ENCODE measurements at regions not wholly inside any gene's neighbourhood (a gene's known extent, or its start where the extent isn't known, plus 50 kb on each side); places are given as distances from the start of the nearest gene placed in this dataset.
A peak's percentile ranks its signal among the peaks of the same experiment; 100 is the strongest.

DNA sequence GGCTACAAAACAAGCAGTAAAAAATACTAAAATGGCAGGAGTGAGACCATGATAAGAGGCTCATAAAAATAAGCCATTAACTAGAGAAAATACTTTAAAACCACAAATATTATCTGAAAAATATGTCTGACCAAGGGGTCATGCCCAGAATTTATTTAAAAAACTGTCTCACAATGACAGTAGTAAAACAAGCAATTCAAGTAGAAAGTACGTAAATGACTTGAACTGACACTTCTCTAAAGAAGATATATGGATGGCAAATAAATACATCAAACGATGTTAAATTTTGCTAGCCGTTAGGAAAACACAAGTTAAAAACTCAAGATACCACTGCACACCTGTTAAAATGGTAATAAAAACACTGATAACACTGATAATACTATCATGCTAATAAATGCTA is 353.9 kb upstream of the GRAMD2B start:
- peak; percentile 20 for DNase-seq (ENCODE audit: low read depth)

DNA sequence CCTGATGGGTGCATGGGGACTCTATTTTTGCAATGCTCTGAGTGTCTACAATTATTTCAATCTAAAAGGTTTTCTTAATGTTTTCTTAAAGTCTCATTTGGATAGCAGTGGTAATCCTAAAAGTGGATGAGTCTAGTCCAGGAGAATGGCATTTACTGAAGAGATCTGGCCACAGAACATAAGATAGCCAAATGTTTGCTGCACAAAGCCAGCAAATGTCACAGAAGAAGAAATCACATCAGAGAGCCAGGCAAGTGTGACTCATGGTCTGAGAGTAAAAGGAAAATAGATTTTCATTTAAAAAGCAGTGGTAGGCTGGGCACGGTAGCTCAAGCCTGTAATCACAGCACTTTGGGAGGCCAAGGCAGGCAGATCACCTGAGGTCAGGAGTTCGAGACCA is 352.7 kb upstream of the GRAMD2B start:
- TF ChIP-seq, protein P1, sequence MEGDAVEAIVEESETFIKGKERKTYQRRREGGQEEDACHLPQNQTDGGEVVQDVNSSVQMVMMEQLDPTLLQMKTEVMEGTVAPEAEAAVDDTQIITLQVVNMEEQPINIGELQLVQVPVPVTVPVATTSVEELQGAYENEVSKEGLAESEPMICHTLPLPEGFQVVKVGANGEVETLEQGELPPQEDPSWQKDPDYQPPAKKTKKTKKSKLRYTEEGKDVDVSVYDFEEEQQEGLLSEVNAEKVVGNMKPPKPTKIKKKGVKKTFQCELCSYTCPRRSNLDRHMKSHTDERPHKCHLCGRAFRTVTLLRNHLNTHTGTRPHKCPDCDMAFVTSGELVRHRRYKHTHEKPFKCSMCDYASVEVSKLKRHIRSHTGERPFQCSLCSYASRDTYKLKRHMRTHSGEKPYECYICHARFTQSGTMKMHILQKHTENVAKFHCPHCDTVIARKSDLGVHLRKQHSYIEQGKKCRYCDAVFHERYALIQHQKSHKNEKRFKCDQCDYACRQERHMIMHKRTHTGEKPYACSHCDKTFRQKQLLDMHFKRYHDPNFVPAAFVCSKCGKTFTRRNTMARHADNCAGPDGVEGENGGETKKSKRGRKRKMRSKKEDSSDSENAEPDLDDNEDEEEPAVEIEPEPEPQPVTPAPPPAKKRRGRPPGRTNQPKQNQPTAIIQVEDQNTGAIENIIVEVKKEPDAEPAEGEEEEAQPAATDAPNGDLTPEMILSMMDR (IDR thresholded peaks at IDR 0.05; ENCODE audit: insufficient read depth, low read depth, low read length) = no peak
- no peak for DNase-seq (ENCODE audit: low read depth)
- no peak overlapping the region for H3K4me3 ChIP-seq (ENCODE audit: low read depth, low read length)

More for the DNA sequence above, 353.9 kb upstream of the GRAMD2B start:
- TF ChIP-seq, protein P1 (IDR thresholded peaks at IDR 0.05; ENCODE audit: insufficient read depth, low read depth, low read length) = no peak
- H3K4me3 ChIP-seq (ENCODE audit: low read depth, low read length) = no peak overlapping the region

DNA sequence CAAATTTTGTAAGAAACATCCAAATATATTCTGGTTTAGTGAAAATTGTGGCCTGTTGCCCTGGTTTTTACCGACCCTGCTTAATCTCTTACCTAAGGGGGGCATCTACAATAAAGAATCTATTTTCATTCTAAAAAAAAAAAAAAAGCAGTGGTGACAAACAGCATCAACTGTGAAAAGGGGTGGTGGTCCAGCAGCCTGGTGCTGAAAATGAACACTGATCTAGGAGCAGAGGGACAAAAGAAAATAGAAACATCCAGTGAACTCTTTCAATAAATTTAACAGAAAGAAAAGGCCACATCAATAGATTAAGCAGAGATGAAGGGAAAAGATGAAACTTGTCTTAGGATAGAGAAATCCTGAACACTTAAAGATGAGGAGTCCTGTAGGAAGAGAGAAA is 348.7 kb upstream of the GRAMD2B start:
- TF ChIP-seq, protein P1 (IDR thresholded peaks at IDR 0.05; ENCODE audit: insufficient read depth, low read depth, low read length) = no peak
- H3K4me3 ChIP-seq (ENCODE audit: low read depth, low read length) = no peak overlapping the region
- no peak for DNase-seq (ENCODE audit: low read depth)

DNA sequence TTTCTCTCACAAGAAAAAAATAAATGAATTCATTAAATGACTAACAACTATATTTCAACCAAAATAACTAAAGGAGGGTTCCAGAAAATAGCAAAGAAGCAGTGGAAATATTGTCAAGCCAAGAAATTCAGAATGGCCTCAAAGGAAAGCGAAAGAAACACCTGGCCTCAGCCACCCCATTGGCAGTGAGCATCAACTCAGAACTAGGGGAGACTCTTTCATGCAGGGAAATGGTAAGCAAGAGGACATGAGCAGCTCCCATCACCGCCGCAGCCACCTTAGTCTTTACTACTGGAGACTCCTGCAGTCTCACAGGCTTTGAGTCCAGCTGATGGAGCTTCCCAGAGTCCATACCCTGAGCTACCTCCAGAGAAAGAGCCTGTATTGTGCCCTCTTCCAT is 343.9 kb upstream of the GRAMD2B start:
- DNase-seq (ENCODE audit: low read depth) = no peak
- TF ChIP-seq, protein P1 (IDR thresholded peaks at IDR 0.05; ENCODE audit: insufficient read depth, low read depth, low read length) = no peak
- H3K4me3 ChIP-seq (ENCODE audit: low read depth, low read length) = no peak overlapping the region

DNA sequence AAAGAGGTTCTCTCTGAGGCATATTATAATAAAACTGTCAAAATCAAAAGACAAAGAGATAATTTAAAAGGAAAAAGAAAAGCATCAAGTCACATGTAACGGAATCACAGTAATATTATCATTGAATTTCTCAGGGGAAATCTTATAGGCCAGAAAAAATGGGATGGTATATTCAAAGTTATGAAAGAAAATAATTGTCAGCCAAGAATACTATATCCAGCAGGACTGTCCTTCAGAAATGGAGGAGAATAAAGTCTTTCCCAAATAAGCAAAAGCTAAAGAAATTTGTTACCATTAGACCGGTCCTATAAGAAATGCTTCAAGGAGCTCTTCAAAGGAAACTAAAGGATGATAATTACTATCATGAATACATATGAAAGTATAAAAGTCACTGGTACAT is 342.0 kb upstream of the GRAMD2B start:
- TF ChIP-seq, protein P1 (IDR thresholded peaks at IDR 0.05; ENCODE audit: insufficient read depth, low read depth, low read length) = no peak
- no peak for DNase-seq (ENCODE audit: low read depth)
- no peak overlapping the region for H3K4me3 ChIP-seq (ENCODE audit: low read depth, low read length)

DNA sequence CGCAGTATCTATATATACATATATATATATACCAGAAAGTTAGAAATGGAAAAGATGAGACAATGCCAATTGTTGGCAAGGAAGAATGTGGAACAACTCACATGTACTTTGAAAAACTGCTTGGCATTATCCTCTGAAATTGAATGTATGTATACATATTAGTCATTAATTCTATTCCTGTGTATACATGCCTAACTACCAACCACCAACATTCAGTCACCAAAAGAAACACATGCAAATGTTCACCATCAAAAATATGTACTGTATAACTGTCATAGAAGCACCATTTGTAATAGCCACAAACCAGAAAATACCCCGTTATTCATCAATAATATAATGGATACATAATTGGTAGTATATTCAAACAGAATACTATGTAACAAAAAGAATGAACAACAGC is 330.2 kb upstream of the GRAMD2B start:
- TF ChIP-seq, protein P1 (IDR thresholded peaks at IDR 0.05; ENCODE audit: insufficient read depth, low read depth, low read length) = no peak
- H3K4me3 ChIP-seq (ENCODE audit: low read depth, low read length) = no peak overlapping the region
- no peak for DNase-seq (ENCODE audit: low read depth)

DNA sequence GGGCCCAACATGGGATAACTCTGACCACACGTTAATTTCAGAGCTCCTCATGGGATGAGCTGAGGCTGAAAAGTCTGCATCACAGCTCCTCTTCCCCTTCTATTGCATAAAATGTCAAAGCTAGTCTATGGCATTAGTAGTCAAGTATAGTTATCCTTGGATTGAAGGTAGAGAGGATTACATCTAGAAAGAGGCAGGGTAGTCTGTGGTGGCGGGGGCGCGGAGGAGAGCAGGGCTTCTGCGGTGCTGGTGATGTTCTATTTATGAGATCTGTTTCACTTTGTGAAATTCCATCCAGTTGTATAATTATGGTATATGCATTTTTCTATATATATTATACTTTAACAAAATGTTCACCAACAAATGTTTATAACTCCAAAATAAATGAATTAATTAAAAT is 329.5 kb upstream of the GRAMD2B start:
- TF ChIP-seq, protein P1 (IDR thresholded peaks at IDR 0.05; ENCODE audit: insufficient read depth, low read depth, low read length) = no peak
- no peak overlapping the region for H3K4me3 ChIP-seq (ENCODE audit: low read depth, low read length)
- no peak for DNase-seq (ENCODE audit: low read depth)

All from fibroblast of villous mesenchyme (primary cell).